Stimulated activated CD4-positive, alpha-beta T cell treated with anti-CD3 and anti-CD28 coated beads, Interleukin-1b, Interleukin-23, amount 100 ng/mL, for 4 hours (primary cell): ENCODE measurements at regions not wholly inside any gene's neighbourhood (a gene's known extent, or its start where the extent isn't known, plus 50 kb on each side); places are given as distances from the start of the nearest gene placed in this dataset.
"Not testable (repeated sequence)": the region's sequence is repeated elsewhere in the genome, so short reads cannot be mapped to it uniquely, and the experiment has no call there.

Experiments
- DNase-seq, 2 donors: peaks; one replicate each; pipeline ENCODE4 v3.0.0-alpha.2; 2020; ENCODE audit warnings: low read depth in 2 of 2

DNA sequence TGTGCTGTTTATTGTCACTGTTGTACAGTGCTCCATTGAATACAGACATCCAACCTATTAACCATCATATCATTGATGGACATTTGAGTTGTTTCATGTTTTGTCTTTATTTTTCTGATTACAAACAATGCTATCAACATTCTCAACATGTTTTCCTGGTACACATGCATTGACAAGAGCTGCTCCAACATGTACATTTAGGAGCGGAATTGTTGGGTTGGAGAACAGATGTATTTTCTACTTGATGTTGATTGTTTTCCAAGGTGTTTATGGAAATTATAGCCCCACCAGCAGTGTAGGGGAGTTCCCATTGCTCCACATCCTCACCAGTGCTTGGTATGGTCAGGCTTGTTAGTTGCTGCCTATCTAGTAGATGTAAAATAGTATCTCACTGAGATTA, 204.1 kb upstream of the CLINT1 start:
- DNase-seq: no peak

DNA sequence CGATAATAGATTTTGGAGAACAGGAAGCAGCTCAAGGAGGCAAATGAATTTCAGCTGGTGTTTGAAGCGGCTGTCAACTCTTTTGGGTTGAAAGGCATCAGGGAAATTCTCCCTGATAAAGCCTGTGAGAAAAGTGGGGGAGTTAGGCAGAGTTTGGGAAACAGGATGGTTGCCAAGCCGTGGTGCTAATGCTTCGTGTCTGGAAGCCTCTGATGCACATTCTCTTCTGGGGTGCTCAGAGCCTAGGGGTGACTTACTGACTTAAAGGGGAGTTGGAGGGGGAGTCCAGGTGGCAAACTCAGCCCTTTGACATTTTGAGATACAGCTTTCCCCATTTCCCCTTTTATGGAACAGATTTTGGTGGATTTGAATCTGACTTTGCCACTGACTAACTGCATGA, 202.5 kb upstream of the CLINT1 start:
- DNase-seq: no peak

DNA sequence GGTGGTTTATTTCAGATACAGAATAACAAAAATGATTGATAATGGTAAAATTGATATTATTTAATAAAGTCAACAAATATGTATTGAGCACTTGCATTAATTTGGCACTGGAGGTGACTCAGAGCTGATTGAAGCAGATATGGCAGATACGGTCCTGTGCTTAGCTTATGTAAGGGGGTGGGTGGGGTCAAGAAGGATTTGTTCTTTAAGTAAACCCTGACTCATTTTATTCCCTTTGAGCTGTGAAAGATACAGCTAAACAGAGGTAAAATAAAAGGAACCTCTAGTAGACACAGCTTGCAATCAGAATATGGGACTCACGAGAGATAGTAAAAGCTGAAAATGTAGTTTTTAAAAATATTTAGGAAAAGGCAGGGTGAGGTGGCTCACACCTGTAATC, 201.3 kb upstream of the CLINT1 start:
- no peak for DNase-seq

DNA sequence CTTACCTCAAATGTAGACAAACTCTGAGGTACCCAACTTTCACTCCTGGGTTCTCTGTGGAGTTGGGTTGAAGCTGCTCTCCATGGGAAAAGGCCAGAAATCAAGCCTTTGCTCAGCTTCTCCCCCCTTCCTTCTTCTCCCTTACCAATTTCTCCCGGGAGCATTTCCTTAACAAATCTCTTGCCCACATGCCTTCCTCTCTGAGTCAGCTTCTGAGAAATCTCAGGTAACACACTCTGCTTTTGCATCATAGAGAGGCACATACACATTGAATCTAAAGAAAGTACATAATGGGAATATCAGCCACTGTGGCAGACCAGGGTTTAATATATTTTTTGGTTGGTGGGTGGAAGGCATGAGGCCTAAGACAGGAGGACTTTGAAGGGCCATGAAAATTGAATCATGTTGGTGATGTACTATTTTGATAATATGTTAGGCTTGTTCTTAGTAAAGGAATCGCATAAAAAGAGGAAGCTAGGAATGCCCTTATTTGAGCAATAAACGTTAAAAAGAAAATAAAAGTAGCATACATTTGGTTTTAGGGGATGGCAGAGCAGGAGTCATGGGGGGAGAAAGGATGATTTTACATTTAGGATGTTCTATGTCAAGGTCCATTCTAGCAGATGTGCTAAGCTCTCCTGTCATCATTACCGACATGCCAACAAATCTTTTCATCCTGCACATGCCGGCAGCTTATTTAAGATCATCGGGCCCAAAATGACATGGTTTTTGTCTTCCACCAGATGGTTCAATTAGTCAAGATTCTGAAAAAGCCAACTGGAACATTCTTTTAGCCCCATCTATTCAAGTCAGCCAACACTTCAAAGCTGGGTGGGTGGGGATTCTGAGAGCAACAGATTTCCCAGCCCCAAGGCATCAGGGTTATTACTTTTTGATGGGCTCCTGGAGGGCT, 199.5 kb upstream of the CLINT1 start:
- DNase-seq: no peak

DNA sequence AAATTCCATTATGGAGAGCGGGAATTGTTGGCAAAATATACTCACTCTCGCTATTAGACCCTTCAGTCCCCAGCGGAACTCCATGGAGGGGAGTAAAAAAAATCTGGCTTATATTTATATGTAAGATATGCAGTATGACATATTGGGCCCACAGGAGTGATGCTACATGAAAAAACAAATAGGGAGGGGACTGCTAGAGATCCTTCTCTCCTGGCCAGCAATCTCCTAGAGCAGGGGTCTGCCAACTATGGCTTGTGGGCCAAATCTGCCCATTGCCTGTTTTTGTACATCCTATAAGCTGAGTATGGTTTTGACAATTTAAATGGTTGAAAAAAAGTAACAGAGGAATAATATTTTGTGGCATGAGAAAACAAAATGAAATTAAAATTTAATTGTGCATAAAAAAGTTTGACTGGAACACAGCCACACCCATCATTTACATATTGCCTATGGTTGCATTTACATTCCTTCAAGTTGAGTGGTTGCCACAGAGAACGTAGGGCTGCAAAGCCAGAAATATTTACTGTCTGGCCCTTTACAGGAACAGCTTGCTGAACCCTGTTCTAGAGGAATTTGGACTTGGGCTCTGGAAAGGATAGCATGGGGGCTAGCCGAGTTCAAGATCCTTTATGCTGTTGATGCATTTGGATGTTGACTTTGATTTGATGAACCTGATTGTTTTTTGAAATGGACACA, 197.3 kb upstream of the CLINT1 start:
- no peak for DNase-seq

DNA sequence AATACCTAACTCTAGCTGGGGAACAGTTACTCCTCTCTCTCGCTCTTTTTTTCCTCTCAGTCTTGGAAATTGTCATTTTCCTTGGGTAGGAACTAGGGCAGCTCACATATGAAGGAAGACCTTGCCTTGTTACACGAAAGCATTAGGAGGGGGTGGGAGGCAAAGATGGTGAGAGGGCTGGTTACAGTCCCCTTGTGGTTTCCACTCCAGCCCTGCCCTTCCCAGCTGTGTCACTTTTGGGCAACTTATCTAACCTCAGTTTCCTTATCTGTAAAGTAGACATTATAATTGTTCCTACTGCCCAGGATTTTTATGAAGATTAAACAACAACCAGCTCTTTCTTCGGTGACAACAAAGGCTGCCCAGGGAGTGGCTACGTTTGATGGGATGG, 196.2 kb upstream of the CLINT1 start:
- no peak for DNase-seq

DNA sequence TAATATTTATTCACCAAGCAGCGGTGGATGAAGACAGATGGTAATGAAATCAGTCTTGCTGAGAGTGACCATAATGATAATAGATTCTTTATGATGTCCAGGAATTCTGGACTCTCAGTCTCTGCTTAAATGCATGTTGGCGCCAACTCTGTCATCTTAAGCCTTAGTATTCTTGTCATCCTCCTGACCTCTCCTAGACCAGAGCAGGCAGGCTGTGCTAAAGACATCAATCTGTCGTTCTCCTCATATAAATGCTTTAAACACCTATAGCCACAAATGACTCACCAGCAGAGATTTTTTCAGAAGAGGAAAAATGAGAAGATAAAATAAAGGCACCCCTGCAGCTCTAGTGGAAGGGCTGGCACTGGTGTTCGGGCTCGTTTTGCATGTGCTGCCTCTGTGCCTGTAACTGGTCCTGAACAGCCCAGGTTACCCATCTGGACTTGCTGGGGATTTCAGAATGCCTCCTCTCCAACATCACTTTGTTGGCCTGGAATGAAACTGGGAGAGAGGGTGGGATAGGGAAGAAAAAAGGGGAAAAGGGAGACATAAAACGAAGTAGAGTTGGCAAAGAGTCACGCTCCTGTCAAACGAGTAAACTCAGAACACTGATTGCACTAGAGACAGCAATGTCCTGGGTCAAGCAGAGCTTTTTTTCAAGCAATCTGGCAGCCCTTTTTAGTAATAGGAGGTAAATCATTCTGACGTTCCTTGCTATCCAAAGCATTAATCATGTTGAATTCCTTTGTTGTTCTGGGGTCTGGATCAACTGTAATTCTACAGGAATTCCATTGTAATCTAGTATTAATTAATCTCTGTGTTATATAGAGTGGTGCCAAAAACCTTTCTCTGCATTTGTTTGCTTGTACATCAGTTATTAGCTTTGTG, 195.5 kb upstream of the CLINT1 start:
- no peak for DNase-seq

DNA sequence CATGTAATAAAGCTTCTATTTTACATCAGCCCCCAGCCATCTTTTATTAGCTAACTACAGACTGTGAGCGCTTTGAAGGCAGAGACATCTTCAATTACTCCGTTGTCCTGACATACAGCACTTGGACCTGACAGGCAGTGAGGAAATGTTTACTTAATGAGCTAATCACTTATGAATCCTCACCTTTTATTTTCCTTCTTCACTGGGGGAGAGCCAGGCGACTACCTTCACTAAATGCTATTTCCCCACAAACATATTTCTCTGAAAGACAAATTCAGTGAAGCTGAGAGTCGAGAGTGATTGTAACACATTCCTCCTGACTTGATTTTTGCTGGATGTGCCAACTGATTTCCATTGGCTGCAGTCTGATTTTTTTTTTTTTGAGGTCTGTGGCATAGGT, 192.1 kb upstream of the CLINT1 start:
- DNase-seq: no peak

DNA sequence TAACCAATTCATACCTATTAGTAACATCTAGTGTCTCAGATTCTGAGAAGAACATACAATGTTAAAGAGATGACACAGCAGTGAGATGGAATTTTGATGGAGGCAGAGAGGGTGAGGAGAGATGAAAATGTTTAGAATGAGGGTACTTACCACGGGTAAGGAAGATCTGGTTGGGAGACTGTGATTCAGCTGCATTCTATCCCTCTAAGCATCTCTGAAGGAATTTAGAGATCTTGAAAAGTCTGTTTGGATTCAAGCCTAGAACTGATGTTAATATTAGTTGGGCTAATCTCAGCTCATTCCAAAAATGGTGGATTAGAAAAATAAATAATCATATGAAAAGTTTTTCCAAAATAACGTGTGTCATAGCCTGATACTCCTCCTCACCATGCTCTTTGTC, 191.5 kb upstream of the CLINT1 start:
- no peak for DNase-seq

DNA sequence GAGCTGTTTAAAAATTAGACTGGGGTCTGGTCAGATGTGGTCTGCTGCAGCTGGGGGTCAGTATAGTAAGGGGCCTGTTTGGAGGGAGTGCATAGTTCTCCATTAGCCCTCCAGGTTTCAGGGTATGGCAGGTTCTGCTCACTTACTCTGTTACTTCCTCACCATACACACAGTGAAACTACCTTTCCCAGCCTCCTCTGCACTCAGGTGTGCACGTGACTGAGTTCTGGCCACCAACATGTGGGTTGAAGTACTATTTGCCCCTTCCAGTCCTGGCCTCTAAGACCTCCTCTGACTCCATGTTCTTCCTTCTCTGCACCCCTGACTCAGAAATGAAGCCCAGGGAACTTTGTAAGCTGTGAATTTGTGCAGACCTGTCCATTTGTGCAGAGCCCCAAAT, 190.5 kb upstream of the CLINT1 start:
- DNase-seq: no peak

DNA sequence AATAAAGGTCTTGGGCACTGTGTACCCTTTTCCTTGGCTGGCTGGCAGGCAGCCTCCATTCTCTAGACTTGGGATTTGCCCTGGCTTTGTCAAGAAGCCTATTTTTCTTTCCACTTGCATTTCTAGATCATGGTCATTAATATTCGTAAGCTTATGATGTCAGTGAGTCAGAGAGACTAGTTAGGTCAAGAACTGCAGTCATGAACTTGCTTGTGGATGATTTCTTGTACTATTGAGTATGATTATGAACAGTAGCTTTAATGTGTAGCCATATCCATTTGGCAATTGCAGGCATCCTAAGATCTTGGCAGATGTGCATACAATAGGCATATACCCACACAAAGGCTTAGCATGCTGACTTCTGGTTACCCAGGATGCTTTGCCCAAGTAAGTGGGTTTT, 186.8 kb upstream of the CLINT1 start:
- no peak for DNase-seq

DNA sequence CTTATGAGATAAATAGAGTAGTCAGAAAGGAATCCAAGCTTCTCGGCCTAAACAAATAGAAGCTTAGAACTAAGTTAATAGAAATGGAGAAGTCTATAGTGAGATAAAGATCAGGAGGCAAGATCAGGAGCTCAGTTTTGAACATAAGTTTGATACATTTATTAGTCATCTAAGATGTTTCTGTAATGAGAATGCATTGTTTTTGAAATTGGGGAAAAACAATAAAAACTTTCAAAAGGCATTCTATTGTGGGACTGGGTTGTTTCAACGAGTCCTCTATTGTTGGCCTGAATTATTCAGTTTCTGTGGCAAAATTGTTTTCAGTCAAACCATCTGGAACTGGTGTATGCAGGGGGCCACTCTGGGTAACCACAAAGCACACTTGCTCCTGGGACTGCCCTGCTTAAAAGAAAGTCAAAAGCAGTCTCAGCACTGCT, 181.0 kb upstream of the CLINT1 start:
- DNase-seq: no peak

DNA sequence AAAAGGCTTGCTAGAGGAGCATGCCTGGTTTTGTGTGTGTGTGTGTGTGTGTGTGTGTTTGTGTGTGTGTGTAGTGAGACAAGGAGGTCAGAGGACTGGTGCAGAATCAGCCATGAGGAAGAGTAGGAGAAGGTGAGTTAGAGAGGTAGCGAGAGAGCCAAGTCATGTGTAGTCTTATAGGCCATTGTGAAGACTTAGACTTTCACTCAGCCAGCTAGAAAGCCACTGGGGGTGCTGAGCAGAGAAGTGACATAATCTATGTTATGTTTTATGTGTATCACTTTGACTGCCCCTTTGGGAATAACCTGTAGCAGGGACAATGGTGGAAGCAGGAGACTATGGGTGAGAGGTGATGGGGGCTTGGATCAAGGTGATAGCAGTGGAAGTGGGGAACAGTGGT, 180.5 kb upstream of the CLINT1 start:
- DNase-seq: no peak

DNA sequence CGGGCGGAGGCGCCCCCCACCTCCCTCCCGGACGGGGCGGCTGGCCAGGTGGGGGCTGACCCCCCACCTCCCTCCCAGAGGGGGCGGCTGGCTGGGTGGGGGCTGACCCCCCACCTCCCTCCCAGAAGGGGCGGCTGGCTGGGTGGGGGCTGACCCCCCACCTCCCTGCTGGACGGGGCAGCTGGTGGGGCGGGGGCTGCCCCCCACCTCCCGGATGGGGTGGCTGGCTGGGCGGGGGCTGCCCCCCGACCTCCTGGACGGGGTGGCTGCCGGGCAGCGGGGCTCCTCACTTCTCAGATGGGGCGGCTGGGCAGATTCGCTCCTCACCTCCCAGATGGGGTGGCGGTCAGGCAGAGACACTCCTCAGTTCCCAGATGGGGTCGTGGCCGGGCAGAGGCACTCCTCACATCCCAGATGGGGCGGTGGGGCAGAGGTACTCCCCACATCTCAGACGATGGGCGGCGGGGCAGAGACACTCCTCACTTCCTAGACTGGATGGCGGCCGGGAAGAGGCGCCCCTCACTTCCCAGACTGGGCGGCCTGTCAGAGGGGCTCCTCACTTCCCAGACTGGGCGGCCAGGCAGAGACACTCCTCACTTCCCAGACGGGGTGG, 178.1 kb upstream of the CLINT1 start:
- not testable (repeated sequence) for DNase-seq

DNA sequence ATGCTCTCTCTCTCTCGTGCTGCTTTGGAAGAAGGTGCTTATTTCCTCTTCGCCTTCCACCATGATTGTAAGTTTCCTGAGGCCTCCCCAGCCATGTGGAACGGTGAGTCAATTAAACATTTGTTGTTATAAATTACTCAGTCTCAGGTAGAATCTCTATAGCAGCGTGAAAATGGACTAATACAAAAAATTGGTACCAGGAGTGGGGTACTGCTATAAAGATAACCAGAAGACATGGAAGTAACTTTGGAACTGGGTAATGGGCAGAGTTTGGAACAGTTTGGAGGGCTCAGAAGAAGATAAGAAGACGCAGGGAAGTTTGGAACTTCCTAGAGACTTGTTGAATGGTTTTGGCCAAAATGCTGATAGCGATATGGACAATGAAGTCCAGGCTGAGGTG, 175.6 kb upstream of the CLINT1 start:
- not testable (repeated sequence) for DNase-seq

DNA sequence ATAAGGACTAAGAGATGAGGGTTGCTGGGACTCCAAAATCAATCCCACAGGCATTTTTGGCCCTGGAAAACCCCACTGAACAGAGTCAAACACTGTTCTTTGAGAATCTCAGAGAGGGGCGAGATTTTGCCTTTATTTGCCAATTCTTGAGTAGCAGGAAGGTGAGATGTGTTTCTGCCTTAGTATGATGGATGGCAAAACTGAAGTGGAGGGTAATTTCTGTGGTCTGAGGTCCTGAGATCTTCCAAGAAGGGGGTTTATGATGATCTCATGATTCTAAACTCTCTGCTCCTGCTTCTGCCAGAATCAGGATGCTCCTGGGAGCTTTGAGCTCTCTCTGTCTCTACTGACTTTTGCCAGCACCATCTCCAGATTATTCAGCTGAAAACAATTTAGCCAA, 174.8 kb upstream of the CLINT1 start:
- no peak for DNase-seq

DNA sequence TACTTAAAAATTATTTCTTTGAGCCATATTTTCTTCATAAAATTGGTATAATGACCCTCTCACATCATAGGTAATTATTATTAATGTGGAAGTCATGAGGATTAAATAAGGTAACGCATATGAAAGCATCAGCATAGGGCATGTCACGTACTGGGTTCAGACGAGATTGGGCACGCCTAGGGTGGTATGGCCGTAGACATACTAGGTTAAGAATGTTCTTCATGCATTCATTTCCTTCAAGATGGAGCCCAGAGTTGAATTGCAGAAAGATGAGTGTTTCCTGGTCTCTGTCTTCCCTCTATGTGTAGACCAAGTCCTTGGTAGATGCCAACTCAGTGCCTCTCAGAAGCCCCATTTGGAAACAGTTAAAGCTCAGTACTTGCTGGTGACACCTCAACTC, 174.1 kb upstream of the CLINT1 start:
- DNase-seq: no peak

DNA sequence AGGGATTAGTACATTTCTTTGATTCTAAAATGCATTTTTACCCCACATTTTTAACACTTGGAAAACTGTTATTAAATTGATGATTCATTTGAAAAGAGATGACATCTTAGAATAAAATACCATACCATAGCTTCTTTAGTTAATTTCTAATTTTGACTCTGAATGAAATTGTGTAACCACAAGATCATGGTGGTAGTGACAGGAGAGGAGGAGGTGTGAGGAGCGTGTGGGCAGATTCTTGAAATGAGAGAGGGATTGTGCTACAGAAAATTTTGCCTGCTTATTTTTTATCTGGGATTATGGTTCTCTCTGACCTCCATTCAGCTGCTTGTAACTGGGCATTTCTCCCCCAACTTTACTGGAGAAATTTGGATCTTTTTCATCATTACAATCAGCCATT, 173.3 kb upstream of the CLINT1 start:
- DNase-seq: no peak

DNA sequence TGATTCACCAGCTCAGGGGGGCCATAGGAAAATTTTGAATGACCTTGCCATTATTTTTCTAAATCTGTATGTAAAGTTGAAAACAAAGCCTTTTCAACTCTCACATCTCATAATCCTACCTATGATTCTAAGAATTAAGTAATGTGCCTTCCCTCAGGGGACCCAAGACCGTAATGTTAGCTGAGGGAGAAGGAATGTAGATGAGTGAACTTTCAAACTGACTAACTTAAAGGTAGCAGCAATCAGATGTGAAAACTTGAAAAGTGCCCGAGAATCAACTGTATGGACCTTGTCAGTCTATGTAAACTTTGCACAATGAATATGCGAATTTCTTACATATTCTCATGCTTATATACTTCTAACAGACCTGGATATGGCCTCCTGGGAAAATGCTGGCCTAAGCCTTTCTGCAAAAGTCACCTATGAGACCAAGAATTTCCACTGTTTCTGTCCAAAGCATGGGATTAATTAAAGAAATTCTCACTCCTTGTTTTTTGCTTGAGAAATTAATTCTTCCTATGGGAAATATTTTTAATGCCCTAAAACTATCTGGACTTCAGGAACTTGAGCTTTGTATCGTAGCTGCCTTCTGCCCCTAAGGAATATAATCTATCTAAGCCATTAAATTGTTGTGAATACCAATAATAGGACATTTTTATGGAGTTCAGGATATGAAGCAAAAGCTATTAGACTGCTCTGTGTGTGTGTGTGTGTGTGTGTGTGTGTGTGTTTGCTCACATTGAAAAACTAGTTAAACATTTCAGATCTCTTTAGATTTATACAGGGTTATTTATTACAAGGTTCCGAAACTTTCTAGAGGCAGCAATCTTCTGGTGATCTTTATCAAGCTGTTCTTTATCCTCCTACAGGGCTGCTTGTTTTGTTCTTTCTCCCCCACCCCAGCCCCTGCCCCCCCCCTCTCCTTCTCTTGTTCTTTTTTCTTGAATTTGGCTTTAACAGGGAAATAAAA, 169.1 kb upstream of the CLINT1 start:
- DNase-seq: no peak

DNA sequence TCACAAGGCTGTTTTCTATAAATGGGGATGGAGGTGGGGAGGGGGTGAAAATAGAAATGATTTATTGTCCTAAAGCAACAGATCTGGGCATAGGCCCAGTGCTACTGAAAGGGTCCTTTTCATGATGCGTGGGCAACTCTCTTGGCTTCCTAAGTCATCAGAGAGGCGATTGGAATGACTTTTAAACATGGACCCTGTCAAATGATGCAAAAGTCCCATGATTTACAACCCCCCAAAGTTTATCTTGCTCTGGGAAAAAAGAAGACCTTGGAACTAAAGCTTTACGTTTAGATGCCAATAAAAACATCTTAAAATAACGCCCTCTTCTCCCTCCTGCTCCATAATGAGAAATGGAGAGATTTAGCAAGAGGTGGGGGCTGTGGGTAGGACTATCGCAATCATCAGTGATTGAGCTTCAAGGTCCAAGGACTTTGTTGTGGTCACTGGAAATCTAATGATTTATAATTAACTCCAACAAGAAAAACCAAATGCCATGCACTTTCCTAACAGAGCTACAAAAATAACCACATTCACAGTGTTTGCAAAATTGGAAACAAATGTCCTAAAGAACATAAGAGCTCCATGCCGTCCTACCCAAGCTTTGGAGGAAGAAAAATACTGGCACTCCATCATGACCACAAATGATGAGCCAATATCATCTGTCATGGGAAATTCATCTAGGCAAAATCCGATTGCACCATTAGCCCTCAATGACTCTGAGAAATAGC, 167.5 kb upstream of the CLINT1 start:
- DNase-seq: no peak
